ENCODE measurements at regions not wholly inside any gene's neighbourhood (a gene's known extent, or its start where the extent isn't known, plus 50 kb on each side); places are given as distances from the start of the nearest gene placed in this dataset.

DNA sequence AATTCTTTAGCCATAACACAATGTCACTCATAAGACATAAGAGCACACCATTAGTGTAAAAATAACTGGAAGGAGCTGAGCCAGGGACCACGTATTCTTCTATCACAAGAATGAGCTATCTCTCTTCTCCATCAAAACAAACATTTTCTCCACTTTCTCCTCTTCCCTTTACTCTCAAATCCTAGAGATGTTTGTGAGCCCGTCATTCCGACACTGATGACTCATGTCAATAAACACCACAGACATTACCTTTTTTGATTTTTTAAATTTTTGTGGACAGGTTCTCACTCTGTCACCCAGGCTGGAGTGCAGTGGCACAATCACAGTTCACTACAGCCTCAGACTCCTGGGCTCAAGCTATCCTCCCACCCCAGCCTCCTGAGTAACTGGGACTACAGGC, 86.6 kb downstream of the MEX3B start:
- TF ChIP-seq SIN3A (IDR thresholded peaks at IDR 0.05; ENCODE audit: borderline replicate concordance, insufficient read depth, low read depth, low read length) (no peak), TCF7L2 (IDR thresholded peaks at IDR 0.05; ENCODE audit: low read depth, low read length) (no peak), POLR2AphosphoS5 (IDR thresholded peaks at IDR 0.05; ENCODE audit: low read depth, low read length) (no peak)
- TF ChIP-seq, protein P1, sequence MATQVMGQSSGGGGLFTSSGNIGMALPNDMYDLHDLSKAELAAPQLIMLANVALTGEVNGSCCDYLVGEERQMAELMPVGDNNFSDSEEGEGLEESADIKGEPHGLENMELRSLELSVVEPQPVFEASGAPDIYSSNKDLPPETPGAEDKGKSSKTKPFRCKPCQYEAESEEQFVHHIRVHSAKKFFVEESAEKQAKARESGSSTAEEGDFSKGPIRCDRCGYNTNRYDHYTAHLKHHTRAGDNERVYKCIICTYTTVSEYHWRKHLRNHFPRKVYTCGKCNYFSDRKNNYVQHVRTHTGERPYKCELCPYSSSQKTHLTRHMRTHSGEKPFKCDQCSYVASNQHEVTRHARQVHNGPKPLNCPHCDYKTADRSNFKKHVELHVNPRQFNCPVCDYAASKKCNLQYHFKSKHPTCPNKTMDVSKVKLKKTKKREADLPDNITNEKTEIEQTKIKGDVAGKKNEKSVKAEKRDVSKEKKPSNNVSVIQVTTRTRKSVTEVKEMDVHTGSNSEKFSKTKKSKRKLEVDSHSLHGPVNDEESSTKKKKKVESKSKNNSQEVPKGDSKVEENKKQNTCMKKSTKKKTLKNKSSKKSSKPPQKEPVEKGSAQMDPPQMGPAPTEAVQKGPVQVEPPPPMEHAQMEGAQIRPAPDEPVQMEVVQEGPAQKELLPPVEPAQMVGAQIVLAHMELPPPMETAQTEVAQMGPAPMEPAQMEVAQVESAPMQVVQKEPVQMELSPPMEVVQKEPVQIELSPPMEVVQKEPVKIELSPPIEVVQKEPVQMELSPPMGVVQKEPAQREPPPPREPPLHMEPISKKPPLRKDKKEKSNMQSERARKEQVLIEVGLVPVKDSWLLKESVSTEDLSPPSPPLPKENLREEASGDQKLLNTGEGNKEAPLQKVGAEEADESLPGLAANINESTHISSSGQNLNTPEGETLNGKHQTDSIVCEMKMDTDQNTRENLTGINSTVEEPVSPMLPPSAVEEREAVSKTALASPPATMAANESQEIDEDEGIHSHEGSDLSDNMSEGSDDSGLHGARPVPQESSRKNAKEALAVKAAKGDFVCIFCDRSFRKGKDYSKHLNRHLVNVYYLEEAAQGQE (IDR thresholded peaks at IDR 0.05; ENCODE audit: insufficient read depth in 1 of 2, low read depth in 2 of 2, low read length in 1 of 2) = no peak
- TF ChIP-seq, protein P2, sequence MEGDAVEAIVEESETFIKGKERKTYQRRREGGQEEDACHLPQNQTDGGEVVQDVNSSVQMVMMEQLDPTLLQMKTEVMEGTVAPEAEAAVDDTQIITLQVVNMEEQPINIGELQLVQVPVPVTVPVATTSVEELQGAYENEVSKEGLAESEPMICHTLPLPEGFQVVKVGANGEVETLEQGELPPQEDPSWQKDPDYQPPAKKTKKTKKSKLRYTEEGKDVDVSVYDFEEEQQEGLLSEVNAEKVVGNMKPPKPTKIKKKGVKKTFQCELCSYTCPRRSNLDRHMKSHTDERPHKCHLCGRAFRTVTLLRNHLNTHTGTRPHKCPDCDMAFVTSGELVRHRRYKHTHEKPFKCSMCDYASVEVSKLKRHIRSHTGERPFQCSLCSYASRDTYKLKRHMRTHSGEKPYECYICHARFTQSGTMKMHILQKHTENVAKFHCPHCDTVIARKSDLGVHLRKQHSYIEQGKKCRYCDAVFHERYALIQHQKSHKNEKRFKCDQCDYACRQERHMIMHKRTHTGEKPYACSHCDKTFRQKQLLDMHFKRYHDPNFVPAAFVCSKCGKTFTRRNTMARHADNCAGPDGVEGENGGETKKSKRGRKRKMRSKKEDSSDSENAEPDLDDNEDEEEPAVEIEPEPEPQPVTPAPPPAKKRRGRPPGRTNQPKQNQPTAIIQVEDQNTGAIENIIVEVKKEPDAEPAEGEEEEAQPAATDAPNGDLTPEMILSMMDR (IDR thresholded peaks at IDR 0.05) = no peak
- no peaks in the 10 kb centered on the region for H3K4me1 ChIP-seq (ENCODE audit: control insufficient read depth, insufficient read depth, low read length)
- CTCF ChIA-PET = no interaction called here
- in situ Hi-C loops (cut with HindIII; ENCODE audit: low pct_unique_long_range_greater_than_20kb, low sequenced_read_pairs) = no loop called here
- ATAC-seq (no peak), DNase-seq (ENCODE audit: low read depth, low spot score) (no peak)
- intact Hi-C loops (cut with micrococcal nuclease; ENCODE audit: unreplicated experiment) = no loop called here
- BruUV-seq (replicated peaks) = no TSS peak
- H3K4me3 ChIP-seq (ENCODE audit: low read depth in 2 of 2, low read length in 2 of 2) = no peak overlapping the region
- H3K9me3 ChIP-seq (ENCODE audit: control insufficient read depth, insufficient read depth, low read depth, low read length) = no peaks in the 10 kb centered on the region
- POLR2A ChIA-PET = no interaction called here
- H3K36me3 ChIP-seq (ENCODE audit: control insufficient read depth, insufficient read depth, low read length) = no peaks in the 10 kb centered on the region
- H3K27me3 ChIP-seq (ENCODE audit: control insufficient read depth, insufficient read depth, low read length) = no peaks in the 10 kb centered on the region
- no peak overlapping the region for H3K27ac ChIP-seq (ENCODE audit: low read length)

DNA sequence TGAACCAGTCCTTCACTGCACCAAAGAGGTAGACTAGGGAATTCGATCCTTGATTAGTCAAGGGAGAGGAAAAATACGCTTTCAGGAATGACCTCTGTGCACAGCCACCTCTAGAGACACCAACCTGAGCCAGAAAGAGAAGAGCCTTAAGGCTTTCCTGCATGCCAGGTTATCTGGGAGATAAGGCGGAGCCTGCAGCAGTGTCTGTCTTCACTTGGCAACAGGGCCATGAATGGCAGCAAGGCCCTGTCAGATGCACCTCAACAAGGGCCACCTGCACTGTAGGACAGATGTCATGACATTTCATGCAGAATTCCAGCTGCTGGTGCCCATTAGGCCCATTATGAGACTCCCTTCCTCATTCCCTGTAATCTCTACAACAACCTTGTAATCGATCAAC, 88.1 kb downstream of the MEX3B start:
- Histone ChIP-seq H3K9me3 (ENCODE audit: control insufficient read depth, insufficient read depth, low read depth, low read length) (no peaks in the 10 kb centered on the region), H3K27ac (ENCODE audit: low read length) (no peak overlapping the region), H3K4me1 (ENCODE audit: control insufficient read depth, insufficient read depth, low read length) (no peaks in the 10 kb centered on the region), H3K36me3 (ENCODE audit: control insufficient read depth, insufficient read depth, low read length) (no peaks in the 10 kb centered on the region), H3K27me3 (ENCODE audit: control insufficient read depth, insufficient read depth, low read length) (no peaks in the 10 kb centered on the region), H3K4me3 (ENCODE audit: low read depth in 2 of 2, low read length in 2 of 2) (no peak overlapping the region)
- no TSS peak for BruUV-seq (replicated peaks)
- DNase-seq (ENCODE audit: low read depth, low spot score) = no peak
- in situ Hi-C loops (cut with HindIII; ENCODE audit: low pct_unique_long_range_greater_than_20kb, low sequenced_read_pairs) = no loop called here
- POLR2A ChIA-PET = no interaction called here
- intact Hi-C loops (cut with micrococcal nuclease; ENCODE audit: unreplicated experiment) = no loop called here
- TF ChIP-seq SIN3A (IDR thresholded peaks at IDR 0.05; ENCODE audit: borderline replicate concordance, insufficient read depth, low read depth, low read length) = no peak
- TF ChIP-seq POLR2AphosphoS5 (IDR thresholded peaks at IDR 0.05; ENCODE audit: low read depth, low read length) = no peak
- TF ChIP-seq, protein P1 (IDR thresholded peaks at IDR 0.05; ENCODE audit: insufficient read depth in 1 of 2, low read depth in 2 of 2, low read length in 1 of 2) = no peak
- TF ChIP-seq, protein P2 (IDR thresholded peaks at IDR 0.05) = no peak
- no peak for TF ChIP-seq TCF7L2 (IDR thresholded peaks at IDR 0.05; ENCODE audit: low read depth, low read length)
- CTCF ChIA-PET = no interaction called here
- no peak for ATAC-seq
